SK-N-SH (cell line): ENCODE measurements at regions not wholly inside any gene's neighbourhood (a gene's known extent, or its start where the extent isn't known, plus 50 kb on each side); places are given as distances from the start of the nearest gene placed in this dataset.
"Not testable (repeated sequence)": the region's sequence is repeated elsewhere in the genome, so short reads cannot be mapped to it uniquely, and the experiment has no call there.

ENCODE experiments used
- CHD2 ChIP-seq: fragments of 150-350 bp; IDR thresholded peaks from 2 replicates; pipeline ENCODE4 v1.6.1; 2018; ENCODE audit warnings: low read length; ENCODE audit not compliant: partially characterized antibody
- CTCF ChIP-seq: fragments of 200-600 bp; sonication (generic); IDR thresholded peaks from 2 replicates; pipeline ENCODE4 v1.6.1; 2017; ENCODE audit warnings: antibody characterized with exemption, mild to moderate bottlenecking, moderate library complexity
- EP300 ChIP-seq, 2 experiments: IDR thresholded peaks; 2 replicates each; pipeline versions ENCODE4 v1.4.0 to v1.6.1; 2012; ENCODE audit warnings: borderline replicate concordance in 1 of 2, low read depth in 1 of 2, low read length in 1 of 2
- EZH2phosphoT487 ChIP-seq: fragments of 200-600 bp; sonication (generic); IDR thresholded peaks from 2 replicates; pipeline ENCODE4 v1.6.1; 2017; ENCODE audit warnings: low read depth, mixed run types, mild to moderate bottlenecking, antibody characterized with exemption, moderate library complexity, borderline replicate concordance
- FOSL2 ChIP-seq: IDR thresholded peaks from 2 replicates; pipeline ENCODE4 v1.4.0; 2012; ENCODE audit warnings: low read depth, mild to moderate bottlenecking, moderate library complexity, borderline replicate concordance
- MXI1 ChIP-seq: IDR thresholded peaks from 2 replicates; pipeline ENCODE4 v1.6.1; 2012; ENCODE audit warnings: mild to moderate bottlenecking, low read depth, low read length, improper control_type of control experiment
- POLR2AphosphoS5 ChIP-seq: IDR thresholded peaks from 2 replicates; pipeline ENCODE4 v1.6.1; 2012; ENCODE audit warnings: low read depth, low read length
- RAD21 ChIP-seq: IDR thresholded peaks from 2 replicates; pipeline ENCODE4 v1.6.1; 2012; ENCODE audit warnings: mild to moderate bottlenecking, low read length
- RCOR1 ChIP-seq: fragments of 150-350 bp; IDR thresholded peaks from 2 replicates; pipeline ENCODE4 v1.6.1; 2017; ENCODE audit warnings: antibody characterized with exemption, low read length
- RFX5 ChIP-seq: IDR thresholded peaks from 2 replicates; pipeline ENCODE4 v1.6.1; 2012; ENCODE audit warnings: mild to moderate bottlenecking, improper control_type of control experiment, low read length
- USF2 ChIP-seq: fragments of 150-350 bp; IDR thresholded peaks from 2 replicates; pipeline ENCODE4 v1.6.1; 2017; ENCODE audit warnings: antibody characterized with exemption, low read length, low read depth, borderline replicate concordance
- ZBTB33 ChIP-seq: IDR thresholded peaks from 2 replicates; pipeline ENCODE4 v1.4.0; 2012; ENCODE audit warnings: low read depth, borderline replicate concordance

- TF ChIP-seq FOSL2; RCOR1; USF2; EZH2phosphoT487; EP300 (IDR thresholded peaks at IDR 0.05; ENCODE audit: borderline replicate concordance in 1 of 2, low read depth in 1 of 2, low read length in 1 of 2); POLR2AphosphoS5; RAD21; ZBTB33; CTCF; MXI1; CHD2; RFX5: not testable (repeated sequence)
These were observed 593.1 kb upstream of the CADM2 start for GRCh38 chr3:84365563-84366278.
